BJ (cell line): ENCODE measurements at regions not wholly inside any gene's neighbourhood (a gene's known extent, or its start where the extent isn't known, plus 50 kb on each side); places are given as distances from the start of the nearest gene placed in this dataset.

ENCODE experiments used
- CTCF ChIA-PET: fragments of 350-600 bp; formaldehyde crosslinking; extraction: SDS; loops from one replicate; lab custom pipeline; 2021; ENCODE audit warnings: antibody characterized with exemption, inconsistent platforms; lab: Yijun Ruan, JAX
- POLR2A ChIA-PET: fragments of 300-600 bp; sonication (Branson Sonifier 250); formaldehyde crosslinking; extraction: SDS; loops from one replicate; lab custom pipeline; 2021; ENCODE audit warnings: antibody characterized with exemption; lab: Charles Lee
- DNase-seq: peaks from one replicate; pipeline ENCODE4 v3.0.0-alpha.2; 2011; ENCODE audit warnings: low read depth
- H3K27me3 ChIP-seq: 2 replicates; pipeline ENCODE4 v1.6.0; 2011; ENCODE audit warnings: low read length; ENCODE audit not compliant: control insufficient read depth, insufficient read depth
- H3K36me3 ChIP-seq: 2 replicates; pipeline ENCODE4 v1.5.1; 2011; ENCODE audit warnings: low read length; ENCODE audit not compliant: control insufficient read depth, insufficient read depth
- H3K4me3 ChIP-seq: 2 replicates; pipeline ENCODE4 v1.5.1; 2011; ENCODE audit warnings: low read depth, mild to moderate bottlenecking, control low read depth, low read length
- TF ChIP-seq, protein P1 (sequence below): IDR thresholded peaks from 2 replicates; pipeline ENCODE4 v1.5.1; 2011; ENCODE audit warnings: low read depth, mild to moderate bottlenecking, control low read depth, inconsistent platforms, low read length, moderate library complexity; ENCODE audit not compliant: insufficient read depth

DNA sequence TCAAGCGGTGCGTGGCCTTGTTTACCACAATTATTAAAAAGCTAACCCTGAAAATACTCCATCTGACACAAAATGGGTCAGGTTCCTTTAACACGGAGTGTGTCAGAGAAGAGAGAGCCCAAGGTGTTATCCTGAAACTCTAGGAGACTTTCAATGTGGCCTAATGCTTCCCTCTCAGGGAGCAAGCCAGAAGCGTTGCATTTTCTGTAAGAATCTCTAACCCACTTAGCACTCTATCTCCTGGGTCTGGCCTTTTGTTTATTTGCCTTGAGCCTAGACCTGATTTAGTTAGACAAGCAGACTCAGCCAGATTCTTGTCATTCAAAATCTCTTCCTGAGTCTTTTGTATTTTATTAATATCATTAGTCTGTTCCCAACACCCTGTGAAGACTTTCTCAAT lies 184.0 kb upstream of the SYT1 start:
- CTCF ChIA-PET = no interaction called here
- DNase-seq = no peak
- POLR2A ChIA-PET = no interaction called here
- no peak overlapping the region for H3K4me3 ChIP-seq
- H3K27me3 ChIP-seq = no peaks in the 10 kb centered on the region
- no peaks in the 10 kb centered on the region for H3K36me3 ChIP-seq
- TF ChIP-seq, protein P1, sequence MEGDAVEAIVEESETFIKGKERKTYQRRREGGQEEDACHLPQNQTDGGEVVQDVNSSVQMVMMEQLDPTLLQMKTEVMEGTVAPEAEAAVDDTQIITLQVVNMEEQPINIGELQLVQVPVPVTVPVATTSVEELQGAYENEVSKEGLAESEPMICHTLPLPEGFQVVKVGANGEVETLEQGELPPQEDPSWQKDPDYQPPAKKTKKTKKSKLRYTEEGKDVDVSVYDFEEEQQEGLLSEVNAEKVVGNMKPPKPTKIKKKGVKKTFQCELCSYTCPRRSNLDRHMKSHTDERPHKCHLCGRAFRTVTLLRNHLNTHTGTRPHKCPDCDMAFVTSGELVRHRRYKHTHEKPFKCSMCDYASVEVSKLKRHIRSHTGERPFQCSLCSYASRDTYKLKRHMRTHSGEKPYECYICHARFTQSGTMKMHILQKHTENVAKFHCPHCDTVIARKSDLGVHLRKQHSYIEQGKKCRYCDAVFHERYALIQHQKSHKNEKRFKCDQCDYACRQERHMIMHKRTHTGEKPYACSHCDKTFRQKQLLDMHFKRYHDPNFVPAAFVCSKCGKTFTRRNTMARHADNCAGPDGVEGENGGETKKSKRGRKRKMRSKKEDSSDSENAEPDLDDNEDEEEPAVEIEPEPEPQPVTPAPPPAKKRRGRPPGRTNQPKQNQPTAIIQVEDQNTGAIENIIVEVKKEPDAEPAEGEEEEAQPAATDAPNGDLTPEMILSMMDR = no peak

DNA sequence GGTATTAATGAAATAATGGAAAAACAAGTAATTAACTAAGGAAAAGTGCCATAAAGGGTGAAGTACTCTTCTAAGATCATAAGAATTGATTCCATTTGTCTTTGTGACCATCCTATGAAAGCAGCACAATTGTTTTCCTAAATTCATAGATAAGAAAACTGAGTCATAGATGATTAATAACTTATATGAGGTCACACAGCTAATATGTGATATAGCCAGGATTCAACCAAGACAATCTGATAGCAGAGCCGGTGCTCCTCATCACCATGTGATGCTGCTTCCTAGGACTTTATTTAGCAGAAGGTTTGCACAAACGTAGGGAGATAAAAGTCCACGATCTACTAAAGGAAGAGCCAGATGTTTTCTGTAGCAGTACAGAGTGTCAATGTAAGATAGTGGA lies 181.5 kb upstream of the SYT1 start:
- POLR2A ChIA-PET = no interaction called here
- no peak for DNase-seq
- Histone ChIP-seq H3K27me3 (no peaks in the 10 kb centered on the region), H3K4me3 (no peak overlapping the region), H3K36me3 (no peaks in the 10 kb centered on the region)
- CTCF ChIA-PET = no interaction called here
- TF ChIP-seq, protein P1 = no peak

DNA sequence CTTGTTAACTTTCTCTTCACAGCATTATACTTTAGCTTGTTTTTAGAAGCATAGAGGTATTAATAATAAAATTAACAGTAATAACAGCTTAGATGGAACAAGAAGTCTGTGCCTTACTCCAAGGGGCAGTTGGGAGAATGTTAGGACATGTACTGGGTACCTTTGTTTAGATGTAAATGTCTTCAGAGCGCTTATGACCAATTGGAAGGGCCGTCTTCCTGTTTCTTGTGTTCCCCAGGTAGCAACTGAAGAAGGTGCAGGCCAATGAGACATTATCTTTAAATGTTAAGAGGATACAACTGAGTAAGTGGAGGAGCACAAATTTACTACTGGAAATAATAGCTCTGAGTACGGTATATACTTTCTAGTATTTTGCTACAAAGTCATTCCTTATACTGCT lies 180.9 kb upstream of the SYT1 start:
- CTCF ChIA-PET = interaction anchor here (1.1 kb wide), 1 partner anchor 11 kb away, joined by 3 read pairs; no protein-coding TSS in a partner anchor
- TF ChIP-seq, protein P1 = no peak
- POLR2A ChIA-PET = no interaction called here

DNA sequence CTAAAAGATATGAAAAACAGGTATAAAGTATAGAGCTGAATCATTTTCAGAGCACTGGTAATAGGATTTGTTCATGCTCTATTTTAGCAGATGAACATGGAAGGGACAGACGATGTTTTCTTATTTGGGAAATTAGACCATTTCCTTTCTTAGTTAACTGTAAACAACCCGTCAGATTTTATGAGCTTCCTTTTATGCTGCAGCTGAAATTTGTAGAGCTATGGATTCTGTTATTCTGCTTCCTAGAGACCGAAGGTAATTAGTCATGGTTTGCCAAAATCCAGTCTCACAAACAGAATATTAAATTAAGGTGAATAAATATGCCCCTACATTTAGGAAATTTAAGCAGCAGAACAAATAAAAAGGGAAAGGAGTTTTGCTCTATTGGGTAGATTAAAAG lies 180.2 kb upstream of the SYT1 start:
- CTCF ChIA-PET = interaction anchor here (1.0 to 1.2 kb wide), 4 partner anchors 8 to 12 kb away, joined by 3 to 4 read pairs (median 3); no protein-coding TSS in a partner anchor
- POLR2A ChIA-PET = no interaction called here
- no peak for DNase-seq
- no peaks in the 10 kb centered on the region for H3K36me3 ChIP-seq
- no peak overlapping the region for H3K4me3 ChIP-seq
- H3K27me3 ChIP-seq = no peaks in the 10 kb centered on the region
- TF ChIP-seq, protein P1 = no peak

More for the DNA sequence above, 180.9 kb upstream of the SYT1 start:
- H3K36me3 ChIP-seq = no peaks in the 10 kb centered on the region
- no peak for DNase-seq
- no peaks in the 10 kb centered on the region for H3K27me3 ChIP-seq
- no peak overlapping the region for H3K4me3 ChIP-seq

DNA sequence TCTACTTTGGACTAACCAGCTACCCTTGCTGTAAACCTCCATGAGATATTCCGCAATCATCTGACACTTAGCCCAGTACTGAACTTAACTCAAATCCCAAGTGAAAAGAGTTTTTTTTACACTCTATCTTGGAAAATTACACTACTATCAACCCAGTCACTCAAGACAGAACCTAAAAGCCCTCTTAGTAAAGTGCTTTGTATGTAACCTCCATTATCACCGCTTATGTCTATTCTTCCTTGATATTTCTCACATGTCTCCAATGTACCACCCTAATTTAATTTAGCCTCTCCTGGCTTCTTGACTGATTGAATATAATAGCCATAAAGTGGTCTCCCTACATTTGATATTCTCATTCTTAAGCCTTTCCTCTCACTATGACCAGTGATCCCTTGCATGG lies 168.8 kb upstream of the SYT1 start:
- no peaks in the 10 kb centered on the region for H3K36me3 ChIP-seq

More for the DNA sequence above, 168.8 kb upstream of the SYT1 start:
- no peaks in the 10 kb centered on the region for H3K27me3 ChIP-seq
- DNase-seq = no peak
- ChIA-PET POLR2A (no interaction called here), CTCF (no interaction called here)
- TF ChIP-seq, protein P1 = no peak
- H3K4me3 ChIP-seq = no peak overlapping the region
